Stimulated activated CD8-positive, alpha-beta memory T cell treated with anti-CD3 and anti-CD28 coated beads, Interleukin-7, amount 100 ng/mL, for 4 hours (primary cell): ENCODE measurements at regions not wholly inside any gene's neighbourhood (a gene's known extent, or its start where the extent isn't known, plus 50 kb on each side); places are given as distances from the start of the nearest gene placed in this dataset.
"Not testable (repeated sequence)": the region's sequence is repeated elsewhere in the genome, so short reads cannot be mapped to it uniquely, and the experiment has no call there.

Source experiments
- DNase-seq, 2 donors: peaks; one replicate each; pipeline ENCODE4 v3.0.0-alpha.2; 2020; ENCODE audit warnings: low read depth in 2 of 2

GRCh38 chr2:6198370-6198919, 506.3 kb downstream of the SOX11 start:
- not testable (repeated sequence) for DNase-seq

DNA sequence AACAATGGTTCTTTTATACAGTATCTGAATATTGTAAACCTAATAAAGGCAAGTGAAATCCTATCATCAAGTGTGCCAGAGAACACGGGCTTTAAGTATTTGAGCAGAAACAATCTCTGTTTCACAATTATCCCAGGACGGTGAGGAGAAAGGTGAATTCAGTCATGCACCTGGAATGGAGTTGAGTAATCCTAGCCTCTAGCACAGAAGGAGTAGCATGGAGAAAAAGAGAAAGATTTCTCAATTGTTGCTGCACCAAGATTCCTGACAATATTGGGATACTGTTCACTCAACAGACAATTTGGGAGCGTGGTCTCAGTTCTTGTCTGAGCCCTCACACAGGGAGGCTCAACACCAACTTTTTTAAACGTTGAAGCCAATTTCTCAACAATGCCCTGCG, 510.6 kb downstream of the SOX11 start:
- no peak for DNase-seq

- DNase-seq, result no peak
Measured at GRCh38 chr2:6203291-6203959, 511.2 kb downstream of the SOX11 start.

GRCh38 chr2:6206882-6207281, 514.7 kb downstream of the SOX11 start:
- DNase-seq, result no peak

- DNase-seq, result no peak
Measured at GRCh38 chr2:6211236-6211635, 519.1 kb downstream of the SOX11 start.

DNA sequence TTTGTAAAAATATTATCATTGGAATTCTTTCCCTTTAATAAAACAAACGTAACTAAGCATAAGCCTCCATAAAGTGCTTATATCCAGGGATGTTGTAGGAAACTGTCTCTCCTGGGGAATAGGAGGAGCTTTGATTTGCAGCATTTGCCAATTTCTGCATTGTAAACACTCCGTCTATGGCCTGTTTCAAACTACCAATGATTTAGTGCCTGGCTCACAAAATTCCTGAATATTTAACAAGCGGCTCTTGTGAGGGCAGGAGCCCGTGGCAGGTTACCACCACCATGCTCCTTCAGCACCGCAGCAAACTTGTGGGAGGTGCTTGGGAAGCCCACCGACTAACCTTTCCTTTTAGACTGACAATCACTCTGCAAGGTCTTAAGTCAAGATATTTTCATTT, 520.3 kb downstream of the SOX11 start:
- no peak for DNase-seq

- no peak for DNase-seq
Measured at GRCh38 chr2:6213056-6213780, 521.0 kb downstream of the SOX11 start.

DNA sequence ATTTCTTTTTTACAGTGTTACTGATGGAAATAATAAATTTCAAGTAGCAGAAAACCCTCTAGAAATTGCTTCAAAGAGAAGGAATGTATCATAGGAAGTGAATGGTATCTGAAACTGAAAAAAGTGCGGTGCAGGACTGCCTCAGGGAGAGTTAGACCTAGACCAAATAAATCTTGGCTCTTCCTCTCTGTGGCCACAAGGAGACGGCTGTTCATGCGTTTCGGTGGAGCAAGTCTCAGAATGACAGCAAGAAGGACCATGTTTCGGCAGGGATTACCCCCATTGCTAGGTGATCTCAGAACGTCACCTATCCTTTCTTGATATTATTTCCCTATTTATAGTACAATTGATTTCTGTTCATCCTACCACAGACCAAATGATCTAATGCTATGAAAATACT, 522.3 kb downstream of the SOX11 start:
- no peak for DNase-seq

- DNase-seq, result no peak
Measured at GRCh38 chr2:6215053-6215452, 522.9 kb downstream of the SOX11 start.

DNA sequence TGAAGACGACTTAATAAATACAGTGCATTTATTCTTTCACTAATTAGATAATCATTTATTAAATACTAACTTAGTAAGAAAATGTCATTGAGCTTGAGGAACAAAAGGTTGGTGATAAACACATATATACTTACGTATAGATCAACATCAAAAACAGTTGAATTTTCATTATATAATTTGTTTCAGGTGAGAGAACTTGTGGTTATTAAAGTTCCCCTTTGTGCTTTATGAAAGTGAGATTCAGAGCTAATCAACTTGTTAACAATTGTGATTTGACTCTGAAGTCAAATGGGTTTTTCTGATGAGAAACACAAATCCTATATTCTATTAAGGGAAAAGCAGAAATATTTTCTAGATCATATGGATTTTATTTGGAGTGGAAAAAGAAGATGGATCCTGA, 524.0 kb downstream of the SOX11 start:
- DNase-seq, result no peak

- no peak for DNase-seq
Measured at GRCh38 chr2:6218926-6219325, 526.7 kb downstream of the SOX11 start.

DNA sequence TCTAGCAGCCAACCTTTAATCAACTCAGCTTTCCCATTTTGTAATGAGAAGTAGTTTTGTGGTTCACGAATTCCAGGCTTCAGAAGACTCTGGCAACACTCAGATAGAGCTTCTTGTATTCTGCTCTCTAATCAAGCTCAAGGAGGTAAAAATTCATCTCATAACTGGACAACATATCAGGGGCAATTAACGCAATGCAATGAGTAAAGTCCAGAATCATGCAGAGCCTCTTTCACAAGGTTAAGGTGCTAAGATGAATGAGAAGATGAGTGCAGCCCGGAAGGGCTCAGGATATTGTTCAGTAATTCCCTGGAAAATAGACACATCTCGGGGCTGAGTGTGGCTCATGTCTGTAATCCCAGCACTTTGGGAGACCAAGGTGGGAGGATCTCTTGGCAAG, 527.7 kb downstream of the SOX11 start:
- no peak for DNase-seq

DNA sequence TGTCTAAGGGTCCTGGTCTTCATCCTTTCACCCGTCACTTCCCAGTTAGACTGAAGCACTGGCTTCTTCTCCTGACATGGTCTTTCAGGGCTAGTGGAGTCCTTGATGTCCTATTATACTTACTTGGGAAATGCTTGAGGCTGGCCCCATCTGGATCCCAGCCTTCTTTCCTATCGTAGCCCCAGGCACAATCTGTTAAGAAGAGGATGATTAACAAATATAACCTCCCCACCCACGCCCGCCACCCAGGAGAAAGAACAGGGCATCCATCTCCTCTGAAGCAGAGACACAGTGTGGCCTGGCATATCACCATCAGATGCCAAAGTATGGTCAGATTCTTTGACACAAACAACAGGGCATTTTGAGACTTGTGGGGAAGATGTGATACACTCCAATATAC, 530.1 kb downstream of the SOX11 start:
- no peak for DNase-seq

DNA sequence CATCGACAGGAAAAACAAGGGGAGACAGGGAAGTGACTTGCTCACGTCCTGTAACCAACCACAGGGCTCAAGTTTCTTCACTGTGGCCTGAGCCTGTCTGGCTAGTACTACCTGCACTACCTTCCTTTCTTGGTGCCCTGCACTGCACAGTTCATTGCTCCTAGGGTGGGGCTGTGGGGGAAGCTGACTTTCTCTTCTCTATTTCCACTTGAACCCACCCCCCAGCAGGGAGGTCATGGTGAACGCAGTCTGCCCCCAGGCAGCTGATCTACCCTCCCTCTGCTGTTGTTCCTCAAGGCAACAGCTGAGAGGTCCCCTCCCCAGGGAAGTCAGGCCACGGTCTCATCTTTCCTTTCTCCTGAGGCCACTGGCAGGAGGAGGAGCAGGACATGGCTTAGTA, 532.1 kb downstream of the SOX11 start:
- DNase-seq, result no peak

DNA sequence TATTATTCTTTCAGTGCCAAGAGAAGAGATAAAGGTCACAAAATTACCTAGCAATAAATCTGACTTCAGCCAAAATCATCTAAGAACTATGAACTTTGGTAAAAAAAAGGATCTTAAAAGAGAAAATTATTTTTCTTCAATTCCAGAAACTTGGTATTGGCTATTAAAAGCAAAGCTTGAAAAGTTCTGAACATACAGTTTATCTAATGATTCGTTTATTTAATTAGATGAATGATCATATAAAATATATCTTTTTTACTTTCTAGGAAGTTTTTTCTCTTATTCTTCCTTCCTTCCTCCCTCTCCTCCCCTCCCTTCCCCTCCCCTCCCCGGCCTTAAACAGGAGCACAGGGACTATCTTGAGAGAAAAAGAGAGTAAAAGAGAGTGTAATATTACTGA, 536.1 kb downstream of the SOX11 start:
- no peak for DNase-seq

DNA sequence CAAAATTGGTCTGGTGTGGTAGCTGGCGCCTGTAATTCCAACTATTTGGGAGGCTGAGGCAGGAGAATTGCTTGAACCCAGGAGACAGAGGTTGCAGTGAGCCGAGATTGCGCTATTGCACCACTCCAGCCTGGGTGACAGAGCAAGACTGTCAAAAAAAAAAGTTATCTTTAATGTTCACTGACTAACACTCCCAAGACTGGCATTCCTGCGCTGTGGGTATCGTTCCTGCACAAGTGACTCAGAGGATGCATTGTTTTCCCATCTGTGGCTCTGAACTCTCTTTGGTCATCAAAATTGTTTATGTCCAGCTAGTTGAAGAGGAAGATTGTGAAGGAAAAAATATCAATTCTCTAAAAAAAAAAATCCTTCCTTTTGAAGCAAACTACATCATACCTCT, 539.0 kb downstream of the SOX11 start:
- DNase-seq, result no peak

DNA sequence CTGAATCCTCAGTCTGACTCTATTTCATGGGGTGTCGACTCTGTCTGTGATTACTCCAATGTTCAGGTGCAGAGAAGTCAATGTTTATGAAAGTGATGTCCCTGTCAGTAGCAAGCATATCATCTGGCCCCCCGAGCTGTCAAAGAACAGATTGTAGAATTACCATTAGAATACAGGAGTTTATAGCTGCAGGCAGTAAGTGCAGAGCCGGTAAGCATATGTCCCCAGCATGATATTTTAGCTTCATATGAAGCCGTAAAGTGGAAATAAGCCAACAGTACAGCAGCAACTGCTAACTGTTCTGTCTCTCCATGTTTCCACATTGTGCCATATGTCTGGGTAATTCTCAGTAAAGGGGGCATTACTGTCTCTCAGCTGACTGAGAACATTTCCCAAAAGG, 541.8 kb downstream of the SOX11 start:
- DNase-seq, result no peak

- no peak for DNase-seq
Measured at GRCh38 chr2:6234702-6235101, 542.5 kb downstream of the SOX11 start.

- DNase-seq, result no peak
Measured at GRCh38 chr2:6236317-6236716, 544.1 kb downstream of the SOX11 start.

GRCh38 chr2:6237039-6237660, 545.0 kb downstream of the SOX11 start:
- no peak for DNase-seq

- DNase-seq, result no peak
Measured at GRCh38 chr2:6249557-6249956, 557.4 kb downstream of the SOX11 start.

- DNase-seq, result no peak
Measured at GRCh38 chr2:6254441-6254840, 562.3 kb downstream of the SOX11 start.

GRCh38 chr2:6264198-6264597, 572.0 kb downstream of the SOX11 start:
- DNase-seq, result no peak
